OCI-LY1 (cell line): ENCODE measurements at regions not wholly inside any gene's neighbourhood (a gene's known extent, or its start where the extent isn't known, plus 50 kb on each side); places are given as distances from the start of the nearest gene placed in this dataset.
"Not testable (repeated sequence)": the region's sequence is repeated elsewhere in the genome, so short reads cannot be mapped to it uniquely, and the experiment has no call there.

Experiments used
- H2AFZ ChIP-seq: fragments of 200-600 bp; sonication (generic), shearing (Covaris generic); 2 replicates; pipeline ENCODE4 v1.6.0; 2014; ENCODE audit warnings: antibody characterized with exemption, mild to moderate bottlenecking, low read length
- H3F3A ChIP-seq: fragments of 200-600 bp; sonication (generic), shearing (Covaris generic); 2 replicates; pipeline ENCODE4 v1.6.0; 2014; ENCODE audit warnings: mild to moderate bottlenecking, antibody characterized with exemption, low read length, moderate library complexity; ENCODE audit not compliant: insufficient read depth
- H3K27ac ChIP-seq: fragments of 200-600 bp; sonication (generic); 2 replicates; pipeline ENCODE4 v1.5.1; 2014; ENCODE audit warnings: low read length, mixed run types, mild to moderate bottlenecking, low read depth; ENCODE audit not compliant: poor library complexity, severe bottlenecking
- H3K27me3 ChIP-seq: fragments of 200-600 bp; sonication (generic); 2 replicates; pipeline ENCODE4 v1.6.0; 2014; ENCODE audit warnings: antibody characterized with exemption, mild to moderate bottlenecking, low read length, moderate library complexity; ENCODE audit not compliant: insufficient read depth
- H3K36me3 ChIP-seq: fragments of 200-600 bp; sonication (generic); 2 replicates; pipeline ENCODE4 v1.6.1; 2014; ENCODE audit warnings: mild to moderate bottlenecking, antibody characterized with exemption, low read length, moderate library complexity, mixed read lengths; ENCODE audit not compliant: insufficient read depth
- H3K4me1 ChIP-seq: fragments of 200-600 bp; sonication (generic); 2 replicates; pipeline ENCODE4 v1.5.1; 2014; ENCODE audit warnings: mild to moderate bottlenecking, low read length, moderate library complexity; ENCODE audit not compliant: insufficient read depth, severe bottlenecking
- H3K4me2 ChIP-seq: fragments of 200-600 bp; sonication (generic), shearing (Covaris generic); 2 replicates; pipeline ENCODE4 v1.6.1; 2014; ENCODE audit warnings: low read length
- H3K4me3 ChIP-seq: fragments of 200-600 bp; sonication (generic); 2 replicates; pipeline ENCODE4 v1.5.1; 2014; ENCODE audit warnings: low read length, low read depth, mild to moderate bottlenecking, mixed read lengths; ENCODE audit not compliant: poor library complexity, severe bottlenecking
- H3K79me2 ChIP-seq: fragments of 200-600 bp; shearing (Covaris generic); 2 replicates; pipeline ENCODE4 v1.6.1; 2016; ENCODE audit warnings: mixed run types, low read length, mixed read lengths; ENCODE audit not compliant: insufficient read depth
- H3K9ac ChIP-seq: fragments of 200-600 bp; sonication (generic), shearing (Covaris generic); 2 replicates; pipeline ENCODE4 v1.6.1; 2014; ENCODE audit warnings: mild to moderate bottlenecking, low read length, mixed read lengths
- H3K9me2 ChIP-seq: fragments of 200-600 bp; sonication (generic), shearing (Covaris generic); 2 replicates; pipeline ENCODE4 v1.6.1; 2014; ENCODE audit warnings: low read depth, mild to moderate bottlenecking, low read length, mixed read lengths
- H3K9me3 ChIP-seq: fragments of 200-600 bp; shearing (Covaris generic); 2 replicates; pipeline ENCODE4 v1.6.1; 2014; ENCODE audit warnings: low read length, mixed read lengths
- H4K20me1 ChIP-seq: fragments of 200-600 bp; sonication (generic), shearing (Covaris generic); 2 replicates; pipeline ENCODE4 v1.6.0; 2016; ENCODE audit warnings: mild to moderate bottlenecking, low read length; ENCODE audit not compliant: insufficient read depth
- CTCF ChIP-seq: fragments of 200-600 bp; sonication (generic), shearing (Covaris generic); IDR thresholded peaks from 2 replicates; pipeline ENCODE4 v1.5.1; 2017; ENCODE audit warnings: mild to moderate bottlenecking, antibody characterized with exemption, low read length, moderate library complexity, mixed read lengths
- EZH2 ChIP-seq: fragments of 200-600 bp; sonication (generic), shearing (Covaris generic); IDR thresholded peaks from 2 replicates; pipeline ENCODE4 v1.8.0; 2017; ENCODE audit warnings: borderline replicate concordance, mixed run types, mild to moderate bottlenecking, antibody characterized with exemption, low read length, moderate library complexity, mixed read lengths

- H3F3A ChIP-seq, H3K9me2 ChIP-seq, H3K36me3 ChIP-seq, H3K79me2 ChIP-seq, H3K4me1 ChIP-seq, H3K27me3 ChIP-seq, H4K20me1 ChIP-seq, H3K27ac ChIP-seq, H3K9me3 ChIP-seq, H3K4me2 ChIP-seq, H3K9ac ChIP-seq, H2AFZ ChIP-seq, H3K4me3 ChIP-seq: not testable (repeated sequence)
Observed at GRCh38 chr14:105920803-105921755, 394.7 kb downstream of the TMEM121 start.

GRCh38 chr14:105921781-105922180, 395.4 kb downstream of the TMEM121 start:
- not testable (repeated sequence) for H3K27ac ChIP-seq, H3K9me2 ChIP-seq, H3K9ac ChIP-seq, H3K4me2 ChIP-seq, H3K79me2 ChIP-seq, H3K27me3 ChIP-seq, H3K9me3 ChIP-seq, H3F3A ChIP-seq, H4K20me1 ChIP-seq, H3K4me3 ChIP-seq, H3K36me3 ChIP-seq, H3K4me1 ChIP-seq, H2AFZ ChIP-seq

GRCh38 chr14:105923520-105924191, 397.3 kb downstream of the TMEM121 start:
- H4K20me1 ChIP-seq, H3K36me3 ChIP-seq, H3K4me1 ChIP-seq, H2AFZ ChIP-seq, H3K27me3 ChIP-seq, H3K4me3 ChIP-seq, H3K79me2 ChIP-seq, H3K9ac ChIP-seq, H3K9me2 ChIP-seq, H3K27ac ChIP-seq, H3K4me2 ChIP-seq, H3K9me3 ChIP-seq, H3F3A ChIP-seq: not testable (repeated sequence)

GRCh38 chr14:105924951-105925591, 398.7 kb downstream of the TMEM121 start:
- no peaks in the 10 kb centered on the region for H3K36me3 ChIP-seq
- H3F3A ChIP-seq, result no peaks in the 10 kb centered on the region
- no peak overlapping the region for H3K4me3 ChIP-seq
- no peaks in the 10 kb centered on the region for H3K9me3 ChIP-seq
- no peak overlapping the region for H3K27ac ChIP-seq
- H4K20me1 ChIP-seq, result no peaks in the 10 kb centered on the region
- H3K27me3 ChIP-seq, result no peaks in the 10 kb centered on the region
- no peaks in the 10 kb centered on the region for H3K79me2 ChIP-seq
- H3K4me1 ChIP-seq, result no peaks in the 10 kb centered on the region
- H3K4me2 ChIP-seq, result no peak overlapping the region
- H2AFZ ChIP-seq, result no peak overlapping the region
- no peak for TF ChIP-seq EZH2
- no peak for TF ChIP-seq CTCF
- no peak overlapping the region for H3K9ac ChIP-seq
- no peaks in the 10 kb centered on the region for H3K9me2 ChIP-seq
